H9 (cell line): ENCODE measurements at regions not wholly inside any gene's neighbourhood (a gene's known extent, or its start where the extent isn't known, plus 50 kb on each side); places are given as distances from the start of the nearest gene placed in this dataset.

Source experiments
- DNase-seq: peaks from one replicate; pipeline ENCODE4 v3.0.0-alpha.2; 2017
- H2AFZ ChIP-seq: one replicate; pipeline ENCODE4 v1.6.1; 2013; ENCODE audit warnings: mild to moderate bottlenecking, low read length, control low read depth, moderate library complexity
- H2AK5ac ChIP-seq: 2 replicates; pipeline ENCODE4 v1.6.1; 2013; ENCODE audit warnings: low read length, control low read depth, mixed read lengths; ENCODE audit not compliant: insufficient read length
- H2BK120ac ChIP-seq: one replicate; pipeline ENCODE4 v1.6.1; 2013; ENCODE audit warnings: low read depth, mild to moderate bottlenecking, low read length, control low read depth, inconsistent platforms; ENCODE audit not compliant: poor library complexity, severe bottlenecking
- H2BK12ac ChIP-seq: 2 replicates; pipeline ENCODE4 v1.6.1; 2013; ENCODE audit warnings: low read length, control low read depth, mixed read lengths, low read depth; ENCODE audit not compliant: insufficient read length
- H2BK15ac ChIP-seq: 2 replicates; pipeline ENCODE4 v1.6.1; 2013; ENCODE audit warnings: low read depth, low read length, control low read depth
- H2BK20ac ChIP-seq: one replicate; pipeline ENCODE4 v1.6.1; 2013; ENCODE audit warnings: low read depth, mild to moderate bottlenecking, low read length, control low read depth, inconsistent platforms; ENCODE audit not compliant: poor library complexity, severe bottlenecking
- H2BK5ac ChIP-seq: 2 replicates; pipeline ENCODE4 v1.6.1; 2013; ENCODE audit warnings: low read length, control low read depth, mixed read lengths; ENCODE audit not compliant: insufficient read length
- H3K14ac ChIP-seq: 2 replicates; pipeline ENCODE4 v1.6.1; 2013; ENCODE audit warnings: low read length, control low read depth; ENCODE audit not compliant: insufficient read depth
- H3K18ac ChIP-seq: 2 replicates; pipeline ENCODE4 v1.6.1; 2013; ENCODE audit warnings: low read depth, mild to moderate bottlenecking, mixed read lengths, low read length, control low read depth; ENCODE audit not compliant: insufficient read length
- H3K23ac ChIP-seq: 2 replicates; pipeline ENCODE4 v1.6.1; 2013; ENCODE audit warnings: low read length, control low read depth, mixed read lengths, low read depth; ENCODE audit not compliant: insufficient read length
- H3K23me2 ChIP-seq: 2 replicates; pipeline ENCODE4 v1.6.1; 2013; ENCODE audit warnings: low read depth, mild to moderate bottlenecking, mixed read lengths, low read length, control low read depth; ENCODE audit not compliant: insufficient read length, poor library complexity, severe bottlenecking
- H3K27ac ChIP-seq: 2 replicates; pipeline ENCODE4 v1.5.1; 2013; ENCODE audit warnings: low read length, control low read depth, mixed read lengths, low read depth; ENCODE audit not compliant: insufficient read length
- H3K27me3 ChIP-seq: 2 replicates; pipeline ENCODE4 v1.6.1; 2013; ENCODE audit warnings: low read length, control low read depth, inconsistent platforms; ENCODE audit not compliant: insufficient read depth
- H3K4ac ChIP-seq: 2 replicates; pipeline ENCODE4 v1.6.1; 2013; ENCODE audit warnings: low read depth, mild to moderate bottlenecking, control low read depth, inconsistent platforms, low read length, moderate library complexity
- H3K4me1 ChIP-seq: 2 replicates; pipeline ENCODE4 v1.6.1; 2013; ENCODE audit warnings: low read length, control low read depth, inconsistent platforms; ENCODE audit not compliant: insufficient read depth
- H3K4me2 ChIP-seq: 2 replicates; pipeline ENCODE4 v1.6.1; 2013; ENCODE audit warnings: low read length, control low read depth, mixed read lengths; ENCODE audit not compliant: insufficient read length, insufficient read depth
- H3K56ac ChIP-seq: 2 replicates; pipeline ENCODE4 v1.6.1; 2013; ENCODE audit warnings: low read depth, mild to moderate bottlenecking, mixed read lengths, low read length, control low read depth; ENCODE audit not compliant: insufficient read length
- H3K79me1 ChIP-seq: 2 replicates; pipeline ENCODE4 v1.6.1; 2013; ENCODE audit warnings: low read depth, mild to moderate bottlenecking, moderate library complexity, low read length, control low read depth, inconsistent platforms; ENCODE audit not compliant: insufficient read depth, poor library complexity, severe bottlenecking
- H3K79me2 ChIP-seq: 2 replicates; pipeline ENCODE4 v1.6.1; 2013; ENCODE audit warnings: low read length, control low read depth, inconsistent platforms; ENCODE audit not compliant: insufficient read depth
- H3K9ac ChIP-seq: 2 replicates; pipeline ENCODE4 v1.6.1; 2013; ENCODE audit warnings: low read length, control low read depth, mixed read lengths; ENCODE audit not compliant: insufficient read length; ENCODE audit errors: extremely low read depth
- H3K9me3 ChIP-seq: one replicate; pipeline ENCODE4 v1.6.1; 2013; ENCODE audit warnings: low read depth, low read length, inconsistent platforms; ENCODE audit not compliant: control insufficient read depth
- H3T11ph ChIP-seq: one replicate; pipeline ENCODE4 v1.6.1; 2013; ENCODE audit warnings: mild to moderate bottlenecking, low read length, control low read depth, inconsistent platforms
- H4K20me1 ChIP-seq: one replicate; pipeline ENCODE4 v1.6.1; 2013; ENCODE audit not compliant: control insufficient read depth, insufficient read length, insufficient read depth
- H4K5ac ChIP-seq: 2 replicates; pipeline ENCODE4 v1.6.1; 2013; ENCODE audit warnings: low read depth, mild to moderate bottlenecking, mixed read lengths, low read length, control low read depth; ENCODE audit not compliant: insufficient read length
- H4K8ac ChIP-seq: replicated peaks from 2 replicates; pipeline ENCODE4 v1.6.1; 2013; ENCODE audit warnings: low read length, control low read depth, mixed read lengths, low read depth; ENCODE audit not compliant: insufficient read length
- H4K91ac ChIP-seq: 2 replicates; pipeline ENCODE4 v1.6.1; 2013; ENCODE audit warnings: low read depth, mild to moderate bottlenecking, moderate library complexity, mixed read lengths, low read length, control low read depth; ENCODE audit not compliant: insufficient read length
- H3K27ac Mint-ChIP-seq, 3 experiments: 2 replicates in 2 of 3; 3 replicates in 1 of 3; pipeline ENCODE4 v1.8.0; 2020 to 2021; ENCODE audit warnings: mixed read lengths in 3 of 3, mild to moderate bottlenecking in 1 of 3, moderate library complexity in 1 of 3
- H3K27me3 Mint-ChIP-seq: 2 replicates; pipeline ENCODE4 v1.8.0; 2021; ENCODE audit warnings: low read depth, mild to moderate bottlenecking, moderate library complexity, mixed read lengths
- H3K36me3 Mint-ChIP-seq, 3 experiments: 2 replicates in 2 of 3; 3 replicates in 1 of 3; pipeline ENCODE4 v1.8.0; 2020 to 2021; ENCODE audit warnings: low read depth in 3 of 3, mixed read lengths in 3 of 3; ENCODE audit not compliant: insufficient read depth in 1 of 3
- H3K4me1 Mint-ChIP-seq, 2 experiments: 2 replicates each; pipeline ENCODE4 v1.8.0; 2020; ENCODE audit warnings: mixed read lengths in 2 of 2
- H3K4me3 Mint-ChIP-seq, 2 experiments: 2 replicates in 1 of 2; 3 replicates in 1 of 2; pipeline ENCODE4 v1.8.0; 2020 to 2021; ENCODE audit warnings: mild to moderate bottlenecking in 2 of 2, mixed read lengths in 2 of 2, moderate library complexity in 1 of 2
- H3K9me3 Mint-ChIP-seq, 2 experiments: 2 replicates in 1 of 2; 3 replicates in 1 of 2; pipeline ENCODE4 v1.8.0; 2020; ENCODE audit warnings: mild to moderate bottlenecking in 2 of 2, mixed read lengths in 2 of 2, moderate library complexity in 1 of 2
- CTCF ChIP-seq: fragments of 200-600 bp; sonication (generic); conservative IDR thresholded peaks from 3 replicates; pipeline ENCODE4 v1.8.0; 2021; ENCODE audit warnings: antibody characterized with exemption, mild to moderate bottlenecking

DNA sequence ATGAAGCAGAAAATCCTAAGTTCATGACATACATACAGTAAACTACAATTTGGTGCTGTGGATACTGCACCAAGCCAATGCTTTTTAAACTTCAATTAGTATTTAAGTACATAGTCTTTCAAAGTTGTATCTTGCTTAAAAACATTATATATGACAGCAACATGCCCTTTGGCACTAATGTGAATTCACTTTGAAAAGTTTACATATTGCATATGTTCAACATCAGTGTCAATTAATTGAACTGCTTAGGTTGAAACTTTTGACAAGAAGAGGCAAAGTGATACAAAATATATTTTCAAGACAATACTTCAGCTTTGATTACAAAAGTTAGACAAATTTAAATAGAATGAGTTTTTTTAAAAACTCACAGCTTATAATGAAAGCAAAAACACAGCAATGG, 119.4 kb upstream of the ROBO2 start:
- no peaks in the 10 kb centered on the region for H3K79me2 ChIP-seq
- H3K27me3 ChIP-seq = no peaks in the 10 kb centered on the region
- H3T11ph ChIP-seq = no peak overlapping the region
- Mint-ChIP-seq H3K9me3 (no peaks in the 10 kb centered on the region), H3K27me3 (no peaks in the 10 kb centered on the region), H3K36me3 (no peaks in the 10 kb centered on the region), H3K4me1 (peaks cover 0 to 7% of the 10 kb centered on the region in 2 experiments; a peak in 3 of 4 replicates), H3K27ac (no peak overlapping the region), H3K4me3 (no peak overlapping the region)
- no peak for DNase-seq
- no peaks in the 10 kb centered on the region for H3K79me1 ChIP-seq
- H3K9me3 ChIP-seq = no peaks in the 10 kb centered on the region
- H2BK120ac ChIP-seq = no peak overlapping the region
- no peak overlapping the region for H4K5ac ChIP-seq
- H2AFZ ChIP-seq = no peak overlapping the region
- H2BK20ac ChIP-seq = no peak overlapping the region
- no peak overlapping the region for H2BK12ac ChIP-seq
- H3K27ac ChIP-seq = no peak overlapping the region
- no peak overlapping the region for H3K4ac ChIP-seq
- no peaks in the 10 kb centered on the region for H3K4me1 ChIP-seq
- H2BK5ac ChIP-seq = no peak overlapping the region
- no peaks in the 10 kb centered on the region for H4K20me1 ChIP-seq
- H3K9ac ChIP-seq = no peak overlapping the region
- no peaks in the 10 kb centered on the region for H3K23me2 ChIP-seq
- no peak overlapping the region for H2AK5ac ChIP-seq
- H3K23ac ChIP-seq = no peak overlapping the region
- H4K8ac ChIP-seq = no peak overlapping the region
- H3K4me2 ChIP-seq = no peak overlapping the region
- no peak overlapping the region for H4K91ac ChIP-seq
- H3K56ac ChIP-seq = no peak overlapping the region
- no peak overlapping the region for H3K18ac ChIP-seq
- no peak overlapping the region for H2BK15ac ChIP-seq
- H3K14ac ChIP-seq = no peak overlapping the region
- no peak for TF ChIP-seq CTCF
